HCT116 (cell line): ENCODE measurements at regions not wholly inside any gene's neighbourhood (a gene's known extent, or its start where the extent isn't known, plus 50 kb on each side); places are given as distances from the start of the nearest gene placed in this dataset.

Experiments
- ATAC-seq: fragments of 200-7000 bp; cut with Tn5 transposase; 2 replicates; pipeline ENCODE4 v1.9.1; 2020; ENCODE audit warnings: mild to moderate bottlenecking, moderate library complexity
- BruUV-seq: library from RNA; stranded (reverse); fragments of 400-500 nt; replicated peaks from 2 replicates; lab custom pipeline; 2021; lab: Mats Ljungman, UMichigan
- CTCF ChIA-PET: fragments of 300-600 bp; sonication (Branson Sonifier 250); formaldehyde crosslinking; loops from one replicate; lab custom pipeline; 2021; ENCODE audit warnings: antibody characterized with exemption; lab: Charles Lee
- POLR2A ChIA-PET: fragments of 300-600, 350-600 bp; sonication (Branson Sonifier 250); formaldehyde crosslinking; loops from one replicate; lab custom pipeline; 2021; ENCODE audit warnings: antibody characterized with exemption; lab: Charles Lee
- RAD21 ChIA-PET, 2 experiments: fragments of 300-600 bp; sonication (Branson Sonifier 250); formaldehyde crosslinking; loops; one replicate each; lab custom pipeline; 2023; ENCODE audit warnings: low total read pairs in 2 of 2; ENCODE audit not compliant: uncharacterized antibody in 2 of 2, unreplicated experiment in 2 of 2, low non-redundant PET in 1 of 2; lab: Charles Lee
- DNase-seq: peaks from one replicate; pipeline ENCODE4 v3.0.0-alpha.2; 2010; ENCODE audit warnings: low read depth, low spot score
- H2AFZ ChIP-seq: fragments of 200-600 bp; shearing (Covaris generic), sonication (generic); 2 replicates; pipeline ENCODE4 v1.6.1; 2017; ENCODE audit warnings: low read depth, mixed run types, mixed read lengths, antibody characterized with exemption, low read length; ENCODE audit not compliant: poor library complexity, severe bottlenecking
- H3K27ac ChIP-seq: 2 replicates; pipeline ENCODE4 v1.5.1; 2012; ENCODE audit warnings: low read depth, low read length
- H3K27me3 ChIP-seq: fragments of 200-600 bp; sonication (generic); 2 replicates; pipeline ENCODE4 v1.6.1; 2016; ENCODE audit warnings: mixed run types, low read length, mixed read lengths; ENCODE audit not compliant: insufficient read depth
- H3K36me3 ChIP-seq, 2 experiments: fragments of 200-500 bp in 1 of 2; fragments of 200-600 bp in 1 of 2; sonication (Bioruptor generic) in 1 of 2; sonication (generic) in 1 of 2; 2 replicates each; pipeline versions ENCODE4 v1.5.1 to v1.6.1; 2014 to 2016; ENCODE audit warnings: low read length in 2 of 2, inconsistent platforms in 1 of 2, mixed read lengths in 1 of 2, mixed run types in 1 of 2; ENCODE audit not compliant: insufficient read depth in 2 of 2, control insufficient read depth in 1 of 2
- H3K4me1 ChIP-seq, 2 experiments: fragments of 200-600 bp in 1 of 2; sonication (generic) in 1 of 2; 2 replicates each; pipeline versions ENCODE4 v1.5.1 to v1.6.1; 2012 to 2017; ENCODE audit warnings: low read length in 2 of 2, inconsistent platforms in 1 of 2, mild to moderate bottlenecking in 1 of 2, mixed read lengths in 1 of 2, mixed run types in 1 of 2, moderate library complexity in 1 of 2; ENCODE audit not compliant: insufficient read depth in 2 of 2, control insufficient read depth in 1 of 2
- H3K4me2 ChIP-seq: fragments of 200-600 bp; sonication (generic); 2 replicates; pipeline ENCODE4 v1.6.1; 2017; ENCODE audit warnings: mixed run types, low read length, mixed read lengths
- H3K4me3 ChIP-seq, 2 experiments: fragments of 200-600 bp in 1 of 2; sonication (generic) in 1 of 2; replicated peaks in 1 of 2; 2 replicates each; pipeline ENCODE4 v1.5.1; 2011 to 2016; ENCODE audit warnings: low read length in 2 of 2, control low read depth in 1 of 2, low read depth in 1 of 2, mild to moderate bottlenecking in 1 of 2, mixed read lengths in 1 of 2, mixed run types in 1 of 2
- H3K79me2 ChIP-seq: fragments of 200-600 bp; sonication (generic); 2 replicates; pipeline ENCODE4 v1.6.1; 2017; ENCODE audit warnings: mild to moderate bottlenecking, mixed run types, low read length, moderate library complexity, mixed read lengths; ENCODE audit not compliant: insufficient read depth
- H3K9ac ChIP-seq: fragments of 200-600 bp; sonication (generic); 2 replicates; pipeline ENCODE4 v1.6.1; 2016; ENCODE audit warnings: low read length, mixed read lengths
- H3K9me2 ChIP-seq: fragments of 200-600 bp; sonication (generic), shearing (Covaris generic); 2 replicates; pipeline ENCODE4 v1.6.1; 2017; ENCODE audit warnings: mixed run types, mild to moderate bottlenecking, moderate library complexity; ENCODE audit not compliant: insufficient read depth
- H3K9me3 ChIP-seq, 2 experiments: fragments of 200-500 bp in 1 of 2; fragments of 200-600 bp in 1 of 2; sonication (Bioruptor generic) in 1 of 2; sonication (generic) in 1 of 2; 2 replicates each; pipeline ENCODE4 v1.6.1; 2014 to 2017; ENCODE audit warnings: low read length in 2 of 2, mixed read lengths in 2 of 2, inconsistent platforms in 1 of 2, low read depth in 1 of 2, mild to moderate bottlenecking in 1 of 2, mixed run types in 1 of 2, moderate library complexity in 1 of 2; ENCODE audit not compliant: control insufficient read depth in 1 of 2, insufficient read depth in 1 of 2
- H4K20me1 ChIP-seq: fragments of 200-600 bp; sonication (generic), shearing (Covaris generic); 2 replicates; pipeline ENCODE4 v1.6.1; 2017; ENCODE audit warnings: mixed run types, mild to moderate bottlenecking, moderate library complexity; ENCODE audit not compliant: insufficient read depth
- CBX3 ChIP-seq: IDR thresholded peaks from 2 replicates; pipeline ENCODE4 v1.6.1; 2012; ENCODE audit warnings: low read depth
- CEBPB ChIP-seq: IDR thresholded peaks from 2 replicates; pipeline ENCODE4 v1.6.1; 2012; ENCODE audit warnings: low read depth
- EGR1 ChIP-seq: IDR thresholded peaks from 2 replicates; pipeline ENCODE4 v1.6.1; 2012; ENCODE audit warnings: low read depth
- EZH2phosphoT487 ChIP-seq: fragments of 200-600 bp; IDR thresholded peaks from 2 replicates; pipeline ENCODE4 v1.6.1; 2018; ENCODE audit warnings: antibody characterized with exemption, borderline replicate concordance
- JUND ChIP-seq: IDR thresholded peaks from 2 replicates; pipeline ENCODE4 v1.6.1; 2012
- POLR2A ChIP-seq: IDR thresholded peaks from 2 replicates; pipeline ENCODE4 v1.7.0; 2011; ENCODE audit warnings: borderline replicate concordance; ENCODE audit not compliant: insufficient read depth, insufficient read length; ENCODE audit errors: extremely low read depth
- SP1 ChIP-seq: IDR thresholded peaks from 2 replicates; pipeline ENCODE4 v1.6.1; 2012; ENCODE audit warnings: low read depth
- TCF7L2 ChIP-seq: IDR thresholded peaks from 2 replicates; pipeline ENCODE4 v1.7.0; 2011; ENCODE audit warnings: borderline replicate concordance, inconsistent platforms; ENCODE audit not compliant: insufficient read depth, insufficient read length; ENCODE audit errors: extremely low read depth
- YY1 ChIP-seq: IDR thresholded peaks from 2 replicates; pipeline ENCODE4 v1.6.1; 2011; ENCODE audit warnings: low read length, low read depth, moderate library complexity, mild to moderate bottlenecking; ENCODE audit not compliant: insufficient replicate concordance; ENCODE audit errors: extremely low read depth
- ZFX ChIP-seq: fragments of 450-650 bp; IDR thresholded peaks from 2 replicates; pipeline ENCODE4 v1.6.1; 2017
- intact Hi-C: fragments of 100-400 bp; cut with micrococcal nuclease; formaldehyde crosslinking; loops from 2 replicates; pipeline ENCODE4 v1.10.0; 2022
- TF ChIP-seq, protein P1 (sequence below): IDR thresholded peaks from 2 replicates; pipeline ENCODE4 v1.6.1; 2012; ENCODE audit warnings: low read depth
- TF ChIP-seq, protein P2 (sequence below): IDR thresholded peaks from 2 replicates; pipeline ENCODE4 v1.6.1; 2012

DNA sequence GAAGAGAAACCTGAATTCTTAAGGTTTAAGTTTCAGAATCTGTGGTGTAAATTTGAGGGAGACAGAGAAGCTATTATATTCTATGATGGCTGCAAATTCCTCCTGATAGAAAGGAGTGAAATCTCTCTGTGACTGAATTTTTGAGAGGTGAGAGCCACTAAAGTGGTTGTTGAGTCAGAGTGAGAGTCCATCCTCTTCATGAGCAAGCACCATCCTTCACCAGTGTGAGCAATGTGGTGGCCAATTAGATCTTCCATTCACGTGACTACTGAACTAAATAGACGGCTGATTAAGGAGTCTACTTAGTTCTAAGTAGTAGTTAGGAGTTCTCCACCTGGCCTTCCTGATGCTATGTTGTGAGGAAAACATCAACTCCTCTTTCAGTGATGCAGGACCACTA, 147.8 kb upstream of the CCNH start:
- Histone ChIP-seq H3K9me2 (no peaks in the 10 kb centered on the region), H3K4me1 (no peaks in the 10 kb centered on the region), H3K4me2 (no peak overlapping the region), H3K4me3 (no peak overlapping the region), H3K9me3 (no peaks in the 10 kb centered on the region; a peak in 1 of 4 replicates), H2AFZ (no peak overlapping the region), H4K20me1 (no peaks in the 10 kb centered on the region), H3K9ac (no peak overlapping the region), H3K79me2 (no peaks in the 10 kb centered on the region), H3K36me3 (no peaks in the 10 kb centered on the region), H3K27me3 (no peaks in the 10 kb centered on the region), H3K27ac (no peak overlapping the region)
- no peak for DNase-seq
- ATAC-seq, result no peak
- CTCF ChIA-PET, result no interaction called here
- RAD21 ChIA-PET, result no interaction called here
- TF ChIP-seq, protein P1, sequence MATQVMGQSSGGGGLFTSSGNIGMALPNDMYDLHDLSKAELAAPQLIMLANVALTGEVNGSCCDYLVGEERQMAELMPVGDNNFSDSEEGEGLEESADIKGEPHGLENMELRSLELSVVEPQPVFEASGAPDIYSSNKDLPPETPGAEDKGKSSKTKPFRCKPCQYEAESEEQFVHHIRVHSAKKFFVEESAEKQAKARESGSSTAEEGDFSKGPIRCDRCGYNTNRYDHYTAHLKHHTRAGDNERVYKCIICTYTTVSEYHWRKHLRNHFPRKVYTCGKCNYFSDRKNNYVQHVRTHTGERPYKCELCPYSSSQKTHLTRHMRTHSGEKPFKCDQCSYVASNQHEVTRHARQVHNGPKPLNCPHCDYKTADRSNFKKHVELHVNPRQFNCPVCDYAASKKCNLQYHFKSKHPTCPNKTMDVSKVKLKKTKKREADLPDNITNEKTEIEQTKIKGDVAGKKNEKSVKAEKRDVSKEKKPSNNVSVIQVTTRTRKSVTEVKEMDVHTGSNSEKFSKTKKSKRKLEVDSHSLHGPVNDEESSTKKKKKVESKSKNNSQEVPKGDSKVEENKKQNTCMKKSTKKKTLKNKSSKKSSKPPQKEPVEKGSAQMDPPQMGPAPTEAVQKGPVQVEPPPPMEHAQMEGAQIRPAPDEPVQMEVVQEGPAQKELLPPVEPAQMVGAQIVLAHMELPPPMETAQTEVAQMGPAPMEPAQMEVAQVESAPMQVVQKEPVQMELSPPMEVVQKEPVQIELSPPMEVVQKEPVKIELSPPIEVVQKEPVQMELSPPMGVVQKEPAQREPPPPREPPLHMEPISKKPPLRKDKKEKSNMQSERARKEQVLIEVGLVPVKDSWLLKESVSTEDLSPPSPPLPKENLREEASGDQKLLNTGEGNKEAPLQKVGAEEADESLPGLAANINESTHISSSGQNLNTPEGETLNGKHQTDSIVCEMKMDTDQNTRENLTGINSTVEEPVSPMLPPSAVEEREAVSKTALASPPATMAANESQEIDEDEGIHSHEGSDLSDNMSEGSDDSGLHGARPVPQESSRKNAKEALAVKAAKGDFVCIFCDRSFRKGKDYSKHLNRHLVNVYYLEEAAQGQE, result no peak
- TF ChIP-seq EGR1 (no peak), YY1 (no peak), SP1 (no peak), TCF7L2 (no peak), EZH2phosphoT487 (no peak)
- no TSS peak for BruUV-seq
- POLR2A ChIA-PET, result no interaction called here
- intact Hi-C loops, result no loop called here

DNA sequence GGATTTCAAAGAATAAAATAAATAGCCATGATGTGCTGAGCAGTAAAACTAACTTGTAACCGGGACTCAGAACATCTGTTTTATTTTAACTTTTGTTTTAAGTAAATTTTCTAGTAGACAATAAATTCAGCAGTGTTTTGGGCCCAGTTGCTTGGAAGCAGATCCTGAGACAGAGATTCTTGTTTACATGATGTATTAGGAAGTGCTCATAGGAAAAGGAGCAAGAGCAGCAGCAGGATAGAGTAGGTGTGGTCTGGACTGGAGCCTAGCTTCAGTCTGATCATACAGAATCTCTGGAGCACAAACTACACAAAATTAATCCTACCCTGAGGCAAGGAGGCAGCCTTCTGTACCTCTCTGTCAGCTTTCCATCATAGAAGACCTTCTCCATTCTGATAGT, 139.2 kb upstream of the CCNH start:
- Histone ChIP-seq H3K9ac (no peak overlapping the region), H3K79me2 (no peaks in the 10 kb centered on the region), H2AFZ (no peak overlapping the region), H3K9me2 (no peaks in the 10 kb centered on the region), H3K9me3 (no peaks in the 10 kb centered on the region; a peak in 1 of 4 replicates), H3K27ac (no peak overlapping the region), H3K4me1 (no peaks in the 10 kb centered on the region), H3K27me3 (no peaks in the 10 kb centered on the region), H3K4me3 (no peak overlapping the region), H3K36me3 (no peaks in the 10 kb centered on the region), H4K20me1 (no peaks in the 10 kb centered on the region), H3K4me2 (no peak overlapping the region)
- no peak for DNase-seq
- intact Hi-C loops, result loop anchor here (5.0 kb wide), 1 partner anchor 50 kb away; no protein-coding TSS in a partner anchor
- ChIA-PET CTCF (no interaction called here), POLR2A (no interaction called here), RAD21 (no interaction called here)
- BruUV-seq, result no TSS peak
- ATAC-seq, result no peak
- TF ChIP-seq, protein P2, sequence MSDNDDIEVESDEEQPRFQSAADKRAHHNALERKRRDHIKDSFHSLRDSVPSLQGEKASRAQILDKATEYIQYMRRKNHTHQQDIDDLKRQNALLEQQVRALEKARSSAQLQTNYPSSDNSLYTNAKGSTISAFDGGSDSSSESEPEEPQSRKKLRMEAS, result no peak
- TF ChIP-seq YY1 (no peak), CEBPB (no peak), POLR2A (no peak), EGR1 (no peak), EZH2phosphoT487 (no peak), CBX3 (no peak), ZFX (no peak), JUND (no peak)
- TF ChIP-seq, protein P1, result no peak
